Transverse colon (tissue), 4 donors: ENCODE measurements at regions not wholly inside any gene's neighbourhood (a gene's known extent, or its start where the extent isn't known, plus 50 kb on each side); places are given as distances from the start of the nearest gene placed in this dataset.

ENCODE experiments used
- DNase-seq: peaks from one replicate; pipeline ENCODE4 v3.0.0-alpha.2; 2019
- H3K27ac ChIP-seq, 4 donors: fragments of 200-600 bp; sonication (generic); 2 replicates each; pipeline ENCODE4 v1.5.1; 2016 to 2018; ENCODE audit warnings: inconsistent platforms in 4 of 4
- H3K27me3 ChIP-seq: fragments of 200-600 bp; sonication (generic); 2 replicates; pipeline ENCODE4 v1.5.1; 2017; ENCODE audit warnings: inconsistent platforms
- H3K36me3 ChIP-seq, 4 donors: fragments of 200-600 bp; sonication (generic); 2 replicates each; pipeline ENCODE4 v1.5.1; 2017 to 2019; ENCODE audit warnings: inconsistent platforms in 4 of 4
- H3K4me1 ChIP-seq, 4 donors: fragments of 200-600 bp; sonication (generic); 2 replicates each; pipeline ENCODE4 v1.5.1; 2017 to 2020; ENCODE audit warnings: inconsistent platforms in 4 of 4
- H3K4me3 ChIP-seq, 4 donors: fragments of 200-600 bp; sonication (generic); 1 replicate in 1 of 4; 2 replicates in 3 of 4; pipeline versions ENCODE4 v1.5.1 to v1.6.1; 2017 to 2019; ENCODE audit warnings: inconsistent platforms in 4 of 4
- H3K9me3 ChIP-seq, 2 donors: fragments of 200-600 bp; sonication (generic); 2 replicates each; pipeline ENCODE4 v1.5.1; 2017 to 2019; ENCODE audit warnings: inconsistent platforms in 2 of 2
- CTCF ChIP-seq, 5 experiments: fragments of 200-600 bp in 3 of 5; fragments of 450-650 bp in 2 of 5; sonication (generic) in 3 of 5; IDR thresholded peaks; 1 replicate in 2 of 5; 2 replicates in 3 of 5; pipeline ENCODE4 v1.5.1; 2016 to 2017; ENCODE audit warnings: antibody characterized with exemption in 5 of 5, inconsistent platforms in 3 of 5, mild to moderate bottlenecking in 2 of 5, moderate library complexity in 1 of 5
- EP300 ChIP-seq: sonication (generic); formaldehyde crosslinking; IDR thresholded peaks from one replicate; pipeline ENCODE4 v1.6.1; 2017; ENCODE audit warnings: antibody characterized with exemption, low read depth
- POLR2A ChIP-seq: fragments of 450-650 bp; IDR thresholded peaks from one replicate; pipeline ENCODE4 v1.6.1; 2016; ENCODE audit warnings: antibody characterized with exemption, mild to moderate bottlenecking, moderate library complexity
- POLR2AphosphoS5 ChIP-seq, 3 donors: sonication (generic); formaldehyde crosslinking; IDR thresholded peaks; one replicate each; pipeline ENCODE4 v1.6.1; 2016; ENCODE audit warnings: antibody characterized with exemption in 3 of 3
- WGBS, 2 donors: methylation state at CpG; one replicate each; pipeline ENCODE4 v1.1.5; 2018; ENCODE audit warnings: low coverage in 1 of 2; 5-methylcytosine and 5-hydroxymethylcytosine counted together
- in situ Hi-C, 4 donors: fragments of 200-750 bp; cut with MboI; loops; one replicate each; pipeline versions ENCODE4 v1.15.0 to v1.15.1; 2017; ENCODE audit warnings: low sequenced_read_pairs in 3 of 4, low pct_ligation_motif_present in 1 of 4, low pct_unique_long_range_greater_than_20kb in 1 of 4
- intact Hi-C: fragments of 100-400 bp; cut with DNase I; formaldehyde crosslinking; loops from one replicate; pipeline ENCODE4 v1.15.1; 2023; ENCODE audit warnings: low total_unique reads

- in situ Hi-C loops = no loop called here
- H3K4me3 ChIP-seq = no peak overlapping the region
- no peaks in the 10 kb centered on the region for H3K9me3 ChIP-seq
- no peak for DNase-seq
- H3K27ac ChIP-seq = no peak overlapping the region
- no peaks in the 10 kb centered on the region for H3K4me1 ChIP-seq
- TF ChIP-seq CTCF (IDR thresholded peaks at IDR 0.05) = no peak
- no peak for TF ChIP-seq POLR2A
- TF ChIP-seq EP300 = no peak
- no peak for TF ChIP-seq POLR2AphosphoS5 (IDR thresholded peaks at IDR 0.05)
- 76 to 89% methylated on average over 4 to 6 of the region's 6 CpGs for WGBS, 2 donors
- no peaks in the 10 kb centered on the region for H3K36me3 ChIP-seq
- intact Hi-C loops = no loop called here
- H3K27me3 ChIP-seq = no peaks in the 10 kb centered on the region
These were observed 161.5 kb downstream of the COG6 start for GRCh38 chr13:39816936-39817335.

GRCh38 chr13:39818953-39819352, 163.5 kb downstream of the COG6 start:
- in situ Hi-C loops = no loop called here
- no peak overlapping the region for H3K27ac ChIP-seq
- intact Hi-C loops = no loop called here
- H3K27me3 ChIP-seq = no peaks in the 10 kb centered on the region
- 59 to 66% methylated on average over 5 of the region's 5 CpGs for WGBS, 2 donors
- H3K36me3 ChIP-seq = no peaks in the 10 kb centered on the region
- DNase-seq = no peak
- TF ChIP-seq EP300 = no peak
- TF ChIP-seq POLR2A = no peak
- TF ChIP-seq CTCF (IDR thresholded peaks at IDR 0.05) = no peak
- no peak for TF ChIP-seq POLR2AphosphoS5 (IDR thresholded peaks at IDR 0.05)
- H3K4me3 ChIP-seq = no peak overlapping the region
- no peaks in the 10 kb centered on the region for H3K4me1 ChIP-seq
- no peaks in the 10 kb centered on the region for H3K9me3 ChIP-seq

- no peak for DNase-seq
- 92 to 93% methylated on average over 2 of the region's 2 CpGs for WGBS, 2 donors
- Histone ChIP-seq H3K27ac (no peak overlapping the region), H3K9me3 (no peaks in the 10 kb centered on the region), H3K4me3 (no peak overlapping the region), H3K4me1 (no peaks in the 10 kb centered on the region), H3K27me3 (no peaks in the 10 kb centered on the region), H3K36me3 (no peaks in the 10 kb centered on the region)
- in situ Hi-C loops = no loop called here
- intact Hi-C loops = no loop called here
- TF ChIP-seq CTCF (IDR thresholded peaks at IDR 0.05) (no peak), EP300 (no peak), POLR2A (no peak), POLR2AphosphoS5 (IDR thresholded peaks at IDR 0.05) (no peak)
These were observed 165.1 kb downstream of the COG6 start for GRCh38 chr13:39820606-39821005.

GRCh38 chr13:39821977-39822376, 166.5 kb downstream of the COG6 start:
- H3K36me3 ChIP-seq = no peaks in the 10 kb centered on the region
- H3K27ac ChIP-seq = no peak overlapping the region
- WGBS, 2 donors = 50 to 86% methylated on average over 1 of the region's 1 CpG
- H3K27me3 ChIP-seq = no peaks in the 10 kb centered on the region
- in situ Hi-C loops = no loop called here
- TF ChIP-seq POLR2AphosphoS5 (IDR thresholded peaks at IDR 0.05) (no peak), EP300 (no peak), CTCF (IDR thresholded peaks at IDR 0.05) (no peak), POLR2A (no peak)
- no peak for DNase-seq
- no peaks in the 10 kb centered on the region for H3K4me1 ChIP-seq
- no peaks in the 10 kb centered on the region for H3K9me3 ChIP-seq
- no peak overlapping the region for H3K4me3 ChIP-seq
- intact Hi-C loops = no loop called here
